Lower lobe of right lung (tissue), 2 donors: ENCODE measurements at regions not wholly inside any gene's neighbourhood (a gene's known extent, or its start where the extent isn't known, plus 50 kb on each side); places are given as distances from the start of the nearest gene placed in this dataset.

Experiments
- ATAC-seq, 2 donors: fragments of 200-7000 bp; cut with Tn5 transposase; one replicate each; pipeline ENCODE4 v1.9.1; 2020 to 2022; ENCODE audit warnings: mild to moderate bottlenecking in 2 of 2, moderate library complexity in 2 of 2
- DNase-seq: peaks from one replicate; pipeline ENCODE4 v3.0.0-alpha.2; 2020
- H3K27ac ChIP-seq: fragments of 200-600 bp; one replicate; pipeline ENCODE4 v1.8.0; 2022
- H3K27me3 ChIP-seq: fragments of 200-600 bp; one replicate; pipeline ENCODE4 v1.8.0; 2022; ENCODE audit warnings: low read depth
- H3K36me3 ChIP-seq: fragments of 200-600 bp; one replicate; pipeline ENCODE4 v1.8.0; 2022; ENCODE audit warnings: mild to moderate bottlenecking
- H3K4me1 ChIP-seq: fragments of 200-600 bp; one replicate; pipeline ENCODE4 v1.8.0; 2022
- H3K4me3 ChIP-seq: fragments of 200-600 bp; one replicate; pipeline ENCODE4 v1.8.0; 2022; ENCODE audit warnings: mild to moderate bottlenecking
- H3K9me3 ChIP-seq: fragments of 200-600 bp; one replicate; pipeline ENCODE4 v1.8.0; 2022
- CTCF ChIP-seq: fragments of 200-600 bp; IDR thresholded peaks from one replicate; pipeline ENCODE4 v1.8.0; 2022; ENCODE audit warnings: antibody characterized with exemption, mild to moderate bottlenecking
- intact Hi-C: fragments of 100-400 bp; cut with DNase I; formaldehyde crosslinking; loops from one replicate; pipeline ENCODE4 v1.11.0; 2022
- donor health status: DM: no; HTN: yes; CAD: no; lungs with severe emphysema.

- no peak for ATAC-seq
- H3K4me1 ChIP-seq, result no peaks in the 10 kb centered on the region
- no peak for DNase-seq
- no peaks in the 10 kb centered on the region for H3K9me3 ChIP-seq
- H3K36me3 ChIP-seq, result no peaks in the 10 kb centered on the region
- no peaks in the 10 kb centered on the region for H3K27me3 ChIP-seq
- no peak overlapping the region for H3K4me3 ChIP-seq
- TF ChIP-seq CTCF, result no peak
- intact Hi-C loops, result no loop called here
- no peak overlapping the region for H3K27ac ChIP-seq
Observed at GRCh38 chr9:109725460-109725859, 54.5 kb upstream of the PALM2AKAP2 start.

GRCh38 chr9:109726119-109726518, 53.9 kb upstream of the PALM2AKAP2 start:
- no peak for ATAC-seq
- intact Hi-C loops, result no loop called here

DNA sequence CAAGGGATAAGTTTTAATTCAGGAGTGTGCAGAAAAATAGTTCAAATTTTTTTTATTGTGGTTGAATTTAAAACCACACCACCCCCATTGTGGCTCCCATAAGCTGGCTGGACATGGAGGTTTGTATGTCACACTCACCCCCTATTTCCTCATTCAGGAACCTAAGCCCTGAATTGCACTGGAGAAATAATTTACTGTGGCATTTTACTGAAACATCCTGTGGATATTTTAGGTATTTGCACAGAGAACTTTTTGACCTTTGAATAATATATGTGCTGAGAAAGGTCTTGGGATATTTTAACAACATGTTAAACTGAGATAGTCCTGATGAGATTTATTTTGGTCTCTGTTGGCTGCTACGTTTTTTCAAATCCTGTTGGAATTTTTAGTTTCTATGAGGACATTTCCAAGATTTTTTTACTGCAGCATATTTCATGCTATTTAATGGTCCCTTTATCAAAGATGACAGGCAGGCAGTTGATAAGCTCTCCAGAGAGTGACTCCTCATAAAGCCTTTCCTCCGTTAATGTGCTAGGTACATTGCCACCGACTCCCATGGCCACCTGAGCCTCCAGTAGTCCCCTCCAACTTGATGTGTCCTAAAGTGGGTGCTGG, 51.2 kb upstream of the PALM2AKAP2 start:
- TF ChIP-seq CTCF, result no peak
- no peaks in the 10 kb centered on the region for H3K36me3 ChIP-seq
- intact Hi-C loops, result no loop called here

More at GRCh38 chr9:109726119-109726518, 53.9 kb upstream of the PALM2AKAP2 start:
- Histone ChIP-seq H3K4me3 (no peak overlapping the region), H3K36me3 (no peaks in the 10 kb centered on the region), H3K27ac (no peak overlapping the region), H3K4me1 (no peaks in the 10 kb centered on the region), H3K9me3 (no peaks in the 10 kb centered on the region), H3K27me3 (no peaks in the 10 kb centered on the region)
- no peak for TF ChIP-seq CTCF
- DNase-seq, result no peak

GRCh38 chr9:109729513-109729912, 50.5 kb upstream of the PALM2AKAP2 start:
- DNase-seq (no peak), ATAC-seq (no peak)
- Histone ChIP-seq H3K27ac (no peak overlapping the region), H3K27me3 (no peaks in the 10 kb centered on the region), H3K36me3 (no peaks in the 10 kb centered on the region), H3K4me3 (no peak overlapping the region), H3K4me1 (no peaks in the 10 kb centered on the region), H3K9me3 (no peaks in the 10 kb centered on the region)
- intact Hi-C loops, result no loop called here
- no peak for TF ChIP-seq CTCF

More for the DNA sequence above, 51.2 kb upstream of the PALM2AKAP2 start:
- Histone ChIP-seq H3K9me3 (no peaks in the 10 kb centered on the region), H3K4me3 (no peak overlapping the region), H3K4me1 (no peaks in the 10 kb centered on the region), H3K27me3 (no peaks in the 10 kb centered on the region), H3K27ac (no peak overlapping the region)
- ATAC-seq (no peak), DNase-seq (no peak)
